Hippocampal formation (tissue), 2 donors: ENCODE measurements at regions not wholly inside any gene's neighbourhood (a gene's known extent, or its start where the extent isn't known, plus 50 kb on each side); places are given as distances from the start of the nearest gene placed in this dataset.
"Not testable (repeated sequence)": the region's sequence is repeated elsewhere in the genome, so short reads cannot be mapped to it uniquely, and the experiment has no call there.

Source experiments
- DNase-seq, 2 donors: peaks; one replicate each; lab custom pipeline; 2025; lab: John Stamatoyannopoulos, UW

DNA sequence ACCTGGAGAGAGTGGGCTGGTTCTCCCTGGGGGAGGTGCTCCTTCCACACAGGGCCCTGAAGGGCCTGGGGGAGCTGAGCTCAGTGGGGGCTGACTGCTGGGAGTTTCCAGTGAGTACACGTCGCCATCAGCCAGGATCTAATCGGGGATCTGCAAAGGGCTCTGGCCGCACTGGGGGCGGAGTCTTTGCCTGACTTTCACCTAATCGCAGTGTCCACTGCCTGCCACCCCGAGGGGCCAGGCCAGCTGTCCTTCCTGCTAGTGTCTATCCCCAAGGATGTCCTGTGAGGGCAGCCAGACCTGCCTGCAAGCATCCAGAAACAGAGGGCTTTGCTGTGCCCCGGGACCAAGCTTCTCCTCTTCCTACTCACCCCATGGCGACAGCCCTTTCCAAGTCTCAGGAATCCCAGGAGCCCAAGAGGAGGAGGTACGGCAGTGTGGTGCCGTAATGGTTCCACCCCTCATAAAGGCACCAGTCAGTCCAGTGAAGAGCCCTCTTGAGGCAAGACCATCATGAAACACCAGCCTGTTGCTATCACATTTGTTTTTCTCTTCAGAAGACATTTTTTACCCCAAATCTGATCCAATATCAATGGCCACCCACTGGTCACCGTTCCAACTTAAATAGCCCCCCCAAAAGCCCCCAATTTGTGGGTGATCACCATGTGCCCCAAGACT, 243.1 kb upstream of the ECI2 start:
- DNase-seq, result no peak

DNA sequence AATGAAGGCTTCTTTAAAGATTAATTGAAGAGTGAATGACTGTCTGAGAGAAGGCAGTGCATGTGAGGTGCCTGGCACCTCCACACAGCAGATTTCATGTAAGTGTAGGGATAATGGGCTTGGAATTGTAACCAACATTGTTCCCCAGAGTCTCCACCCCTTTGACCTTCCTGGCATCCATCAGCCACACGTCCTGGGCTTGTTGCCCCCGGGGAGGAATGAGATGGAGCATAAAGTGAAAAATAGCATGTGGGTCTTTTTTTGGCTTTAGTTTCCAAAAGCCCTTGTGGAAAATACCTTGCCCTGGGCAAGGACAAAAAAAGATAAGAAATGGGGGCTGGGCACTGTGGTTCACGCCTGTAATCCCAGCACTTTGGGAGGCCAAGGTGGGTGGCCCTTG, 242.2 kb upstream of the ECI2 start:
- no peak for DNase-seq

DNA sequence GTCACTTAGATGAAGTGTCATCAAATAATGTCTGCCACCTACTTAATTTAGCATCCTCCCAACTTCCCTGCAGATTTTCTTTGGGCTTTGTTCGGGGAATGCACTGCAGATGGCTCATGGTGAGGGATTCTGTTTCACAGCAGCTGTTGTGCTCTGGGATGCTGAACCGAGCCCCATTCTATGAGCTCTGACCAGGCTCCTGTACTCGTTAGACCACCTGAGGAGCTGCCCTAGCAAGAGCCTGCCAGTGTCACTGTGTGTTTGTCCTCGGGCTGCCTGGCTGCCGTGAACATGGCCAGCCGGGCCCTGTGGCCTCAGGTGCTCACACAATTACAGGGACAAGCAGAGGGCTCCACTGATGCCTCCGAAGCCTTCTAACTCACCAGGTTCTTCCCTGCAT, 238.8 kb upstream of the ECI2 start:
- DNase-seq, result no peak

DNA sequence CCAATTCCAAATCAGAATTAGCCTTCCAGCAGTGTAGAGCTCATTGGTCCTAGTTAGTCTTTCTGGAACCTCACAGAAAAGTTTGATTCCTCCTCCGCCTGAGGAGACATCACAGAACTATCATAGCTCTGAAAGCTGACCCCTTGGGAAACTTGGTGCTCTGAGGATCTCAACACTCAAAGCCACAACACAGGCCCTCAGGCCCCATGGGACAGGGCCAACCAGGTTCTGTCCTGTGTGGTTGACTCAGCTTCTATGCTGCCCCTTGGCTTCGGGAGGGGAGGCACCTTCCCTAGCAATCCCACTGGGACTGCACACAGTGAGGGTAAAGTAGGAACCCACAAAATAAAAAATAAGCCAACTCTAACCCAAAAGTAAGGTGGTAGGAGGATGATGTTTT, 237.5 kb upstream of the ECI2 start:
- no peak for DNase-seq

DNA sequence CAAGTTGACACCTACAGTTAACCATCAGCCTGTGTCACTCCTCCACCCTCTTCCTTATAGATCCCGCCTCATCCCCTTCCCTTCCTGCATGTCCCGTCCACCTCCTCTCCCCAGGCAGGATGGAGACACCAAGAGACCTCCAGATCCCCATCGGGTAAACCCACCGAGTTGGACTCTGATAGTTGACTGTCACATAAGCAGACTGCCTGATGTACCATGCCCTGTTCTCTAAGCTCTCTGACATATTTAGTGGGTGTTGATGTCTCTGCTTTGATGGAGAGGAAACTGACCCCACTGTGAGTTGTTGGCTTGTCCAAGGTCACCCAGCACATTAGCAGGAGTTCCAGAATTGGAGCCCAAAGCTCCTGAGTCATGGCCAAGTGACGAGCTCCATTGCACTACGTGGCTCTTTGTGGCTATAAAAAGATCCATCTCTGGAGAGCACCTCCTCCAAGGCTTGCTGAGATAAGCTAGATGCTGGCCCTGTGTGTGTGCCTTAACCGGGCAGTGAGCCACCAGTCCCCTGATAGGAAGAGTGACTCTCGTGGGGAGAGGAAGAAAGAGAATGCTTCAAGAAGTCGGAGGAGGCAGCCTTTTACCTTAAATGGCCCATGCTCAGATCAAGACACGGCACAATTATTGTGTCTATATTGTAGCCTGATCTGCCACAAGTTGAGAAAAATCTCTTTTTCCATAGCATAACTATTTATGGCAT, 236.0 kb upstream of the ECI2 start:
- no peak for DNase-seq

DNA sequence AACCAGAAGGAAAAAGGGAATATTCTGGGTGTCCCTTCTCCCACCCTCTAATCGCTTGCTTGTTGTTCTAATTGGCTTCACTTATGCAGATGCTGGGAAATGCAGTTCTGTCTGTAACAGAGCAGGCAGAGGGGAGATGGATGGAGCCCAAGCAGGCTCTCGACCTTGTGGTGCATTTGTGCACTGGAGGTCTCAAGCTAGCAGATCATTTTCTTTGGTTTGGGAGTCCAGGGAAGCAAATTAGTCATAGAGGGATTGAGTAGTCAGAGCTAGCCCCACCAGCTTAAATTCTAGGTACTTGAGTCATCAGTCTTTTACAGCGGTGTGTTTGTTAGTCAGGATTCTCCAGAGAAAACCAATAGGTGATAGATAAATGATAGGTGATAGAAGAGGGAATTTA, 234.7 kb upstream of the ECI2 start:
- no peak for DNase-seq

DNA sequence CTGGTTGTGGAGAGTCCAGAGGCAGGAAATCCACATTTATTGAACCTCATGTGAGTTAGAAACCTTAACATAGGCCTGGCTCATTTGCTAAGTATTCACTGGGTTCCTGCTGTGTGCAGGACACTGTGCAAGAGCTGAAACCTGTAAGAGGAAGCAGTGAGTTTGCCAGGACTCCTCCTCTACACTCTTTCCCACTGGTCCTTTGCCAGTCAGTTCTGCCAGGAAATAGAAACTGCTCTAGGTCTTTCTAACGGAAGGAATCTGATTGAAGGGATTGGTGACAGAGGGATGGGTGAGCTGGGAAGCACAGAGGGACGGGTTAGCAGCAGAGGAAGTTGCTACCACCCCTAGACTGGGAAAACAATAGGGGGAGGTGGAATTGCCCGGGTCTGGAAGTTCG, 234.2 kb upstream of the ECI2 start:
- DNase-seq, result no peak

DNA sequence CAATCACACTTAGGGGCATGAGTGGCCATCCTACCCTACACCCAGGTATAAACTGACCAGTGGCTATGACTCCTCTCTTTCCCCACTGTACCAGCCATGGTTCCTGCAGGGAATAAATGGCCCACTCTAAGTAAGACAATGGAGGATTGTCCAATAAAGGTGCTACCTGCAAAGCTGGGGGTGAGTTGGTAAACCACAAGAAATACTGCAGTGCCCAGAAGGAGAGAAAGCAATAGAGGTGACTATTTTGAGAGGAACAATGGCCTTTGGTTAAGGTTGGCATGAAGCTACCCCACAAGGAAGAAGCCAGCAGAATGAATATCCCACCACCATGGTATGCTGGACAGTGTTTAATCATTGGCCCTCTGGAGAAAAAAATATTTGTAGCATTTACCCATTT, 233.3 kb upstream of the ECI2 start:
- DNase-seq, result no peak

DNA sequence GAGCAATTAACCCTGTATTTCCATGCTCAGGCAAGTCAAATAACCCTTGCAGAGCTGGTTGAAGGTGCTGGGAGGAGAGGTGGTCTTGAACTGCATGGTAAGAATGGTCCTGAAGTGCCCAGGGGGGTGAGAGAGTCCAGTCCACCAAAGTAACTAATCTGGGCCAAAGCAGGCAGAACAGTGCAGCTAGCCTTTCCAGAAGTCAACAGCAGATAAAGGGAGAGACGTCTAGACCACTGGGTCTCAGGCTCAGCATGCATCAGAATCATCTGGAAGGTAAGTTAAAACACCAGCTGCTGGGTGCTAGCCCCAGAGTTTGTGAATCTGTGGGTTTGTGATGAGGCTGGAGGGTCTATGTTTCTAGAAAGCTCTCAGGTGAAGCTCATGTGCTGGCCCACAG, 232.3 kb upstream of the ECI2 start:
- DNase-seq, result no peak

DNA sequence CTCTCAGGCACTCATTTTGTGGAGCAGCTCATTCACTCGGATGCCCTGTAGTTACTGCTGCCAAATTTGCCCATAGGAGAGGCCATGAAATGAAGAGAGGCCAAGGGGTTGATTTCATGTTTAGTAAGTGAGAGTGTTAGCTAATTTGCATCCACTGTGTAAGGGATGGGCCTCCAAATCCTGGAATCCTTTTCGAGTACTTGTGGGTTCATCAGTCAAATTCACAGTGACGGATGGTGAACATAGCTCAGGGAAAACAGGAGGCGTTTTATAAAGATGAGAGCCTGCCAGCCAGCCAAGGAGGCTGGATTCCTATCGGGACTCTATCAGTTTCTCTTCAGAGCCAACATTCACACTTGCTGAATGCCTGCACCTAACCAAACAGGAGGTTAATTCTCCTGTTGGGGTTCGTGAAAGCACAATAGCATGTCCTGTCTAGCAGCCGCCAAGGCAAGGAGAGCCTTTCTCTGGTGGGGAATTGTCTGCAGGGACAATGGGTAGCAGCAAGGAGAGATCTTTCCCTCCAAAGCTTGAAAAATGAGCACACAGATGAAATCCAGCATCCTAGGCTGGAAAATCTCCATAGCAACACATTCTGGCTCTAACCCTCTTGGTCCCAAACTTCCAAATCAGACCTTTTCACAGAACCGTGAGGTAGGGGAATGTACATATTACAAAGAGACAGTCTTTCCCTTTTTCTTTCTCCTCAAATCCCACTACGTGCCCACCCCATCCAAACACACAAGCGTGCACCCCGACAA, 231.4 kb upstream of the ECI2 start:
- DNase-seq, result no peak

DNA sequence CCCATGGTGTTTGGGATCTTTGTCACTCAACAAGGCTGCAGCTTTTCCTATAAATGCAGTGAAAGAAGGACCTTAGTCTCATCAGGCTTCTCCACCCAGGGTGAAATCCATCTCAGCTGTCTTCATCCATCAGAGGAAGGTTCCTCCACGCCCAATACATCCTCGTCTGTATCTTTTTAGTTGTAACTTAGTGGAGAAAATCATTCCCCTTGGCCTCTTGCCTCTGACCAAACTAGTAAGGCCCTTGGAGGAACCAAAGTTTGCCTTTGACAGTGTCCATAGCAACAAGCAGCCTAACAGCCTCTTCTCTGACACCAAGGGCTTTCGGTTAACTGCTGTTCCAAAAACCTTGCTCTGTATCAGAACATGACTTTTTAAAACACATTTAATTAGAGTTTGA, 230.3 kb upstream of the ECI2 start:
- no peak for DNase-seq

DNA sequence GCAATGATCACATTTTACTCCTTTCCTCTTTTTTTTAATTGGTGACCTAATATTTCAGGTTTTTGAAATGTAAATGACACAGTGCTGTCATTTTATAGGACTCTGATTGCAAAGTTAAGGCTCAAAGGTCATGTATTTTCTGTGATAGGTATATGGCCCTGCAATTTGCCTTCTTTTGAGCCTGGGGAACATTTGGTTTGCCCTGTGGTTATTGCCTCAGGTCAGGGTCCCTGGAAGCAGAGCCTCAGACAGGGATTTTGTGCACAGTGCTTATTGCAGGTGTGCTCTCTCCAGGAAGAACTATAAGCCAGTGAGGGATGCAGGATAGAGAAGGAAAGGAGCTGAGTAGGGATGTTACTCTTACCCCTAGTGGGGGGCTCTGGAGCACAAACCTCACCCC, 229.3 kb upstream of the ECI2 start:
- DNase-seq, result no peak

DNA sequence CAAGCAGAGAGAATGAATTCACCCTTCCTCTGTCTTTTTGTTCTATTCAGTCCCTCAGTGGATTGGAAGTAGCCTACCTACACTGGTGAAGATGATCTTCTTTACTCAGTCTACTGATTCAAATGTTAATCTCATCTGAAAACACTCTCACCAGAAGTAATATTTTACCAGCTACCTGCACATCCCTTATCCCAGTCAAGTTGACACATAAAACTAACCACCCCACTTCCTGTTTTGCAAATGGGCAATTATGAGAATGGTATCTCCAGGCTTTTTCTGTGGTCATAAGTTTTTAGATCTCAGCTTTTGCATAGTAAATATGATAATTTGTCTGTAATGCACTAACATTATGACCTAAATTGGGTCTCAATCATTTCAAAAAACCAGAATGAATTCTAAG, 228.8 kb upstream of the ECI2 start:
- no peak for DNase-seq

DNA sequence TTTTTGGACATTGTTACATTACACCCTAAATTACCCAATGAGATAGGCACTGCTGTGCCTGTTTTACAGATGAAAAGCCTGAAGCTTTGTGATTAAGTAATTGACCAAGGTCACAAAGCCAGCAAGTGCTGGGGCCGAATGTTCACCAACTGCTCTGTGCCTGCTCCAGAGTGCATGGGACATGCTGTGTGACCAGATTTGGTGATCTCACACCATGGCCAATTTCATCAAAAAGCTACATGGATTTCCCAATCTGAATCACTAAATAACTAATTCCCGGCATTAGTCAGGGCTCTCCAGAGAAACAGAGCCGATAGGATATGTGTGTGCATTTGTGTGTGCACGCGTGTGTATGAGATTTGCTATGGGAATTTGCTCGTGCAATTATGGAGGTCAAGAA, 228.3 kb upstream of the ECI2 start:
- DNase-seq, result no peak

DNA sequence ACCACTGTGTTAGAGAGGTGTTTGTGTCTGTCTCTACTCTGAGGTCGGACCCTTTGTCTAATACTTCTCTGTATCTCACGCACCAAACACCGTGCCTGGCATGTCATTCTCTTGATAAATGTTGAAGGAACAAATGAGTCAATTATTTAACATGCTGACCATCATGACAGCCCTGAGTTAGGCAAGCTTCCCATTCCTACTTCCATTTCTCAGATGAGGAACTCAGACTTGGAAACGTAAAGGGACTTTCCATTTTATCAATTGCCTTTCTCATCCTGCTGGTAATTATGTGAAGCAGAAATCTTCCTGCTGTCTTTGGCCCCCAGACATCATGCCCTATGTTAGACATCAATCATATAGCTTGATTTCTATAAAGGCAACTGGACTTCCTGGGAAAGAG, 227.0 kb upstream of the ECI2 start:
- DNase-seq, result no peak

DNA sequence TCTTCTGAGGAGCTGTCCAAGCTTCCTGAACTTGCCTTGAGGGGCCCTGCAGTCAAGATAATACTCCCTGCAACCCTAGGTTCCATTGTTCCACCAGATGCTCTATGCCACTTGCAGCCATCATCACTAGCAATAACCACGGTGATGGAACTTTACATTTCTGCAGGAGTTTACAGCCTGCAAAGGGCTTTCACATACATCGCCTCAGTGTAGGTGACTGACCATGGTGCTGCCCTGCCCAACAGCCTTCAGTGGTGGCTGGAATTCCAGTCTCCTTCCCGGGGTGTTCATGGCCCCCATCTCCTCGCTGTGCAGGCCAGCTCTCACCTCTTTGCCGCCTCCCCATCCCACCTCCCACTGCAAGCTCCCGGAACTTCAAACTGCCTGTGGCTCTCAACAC, 225.5 kb upstream of the ECI2 start:
- DNase-seq, result no peak

DNA sequence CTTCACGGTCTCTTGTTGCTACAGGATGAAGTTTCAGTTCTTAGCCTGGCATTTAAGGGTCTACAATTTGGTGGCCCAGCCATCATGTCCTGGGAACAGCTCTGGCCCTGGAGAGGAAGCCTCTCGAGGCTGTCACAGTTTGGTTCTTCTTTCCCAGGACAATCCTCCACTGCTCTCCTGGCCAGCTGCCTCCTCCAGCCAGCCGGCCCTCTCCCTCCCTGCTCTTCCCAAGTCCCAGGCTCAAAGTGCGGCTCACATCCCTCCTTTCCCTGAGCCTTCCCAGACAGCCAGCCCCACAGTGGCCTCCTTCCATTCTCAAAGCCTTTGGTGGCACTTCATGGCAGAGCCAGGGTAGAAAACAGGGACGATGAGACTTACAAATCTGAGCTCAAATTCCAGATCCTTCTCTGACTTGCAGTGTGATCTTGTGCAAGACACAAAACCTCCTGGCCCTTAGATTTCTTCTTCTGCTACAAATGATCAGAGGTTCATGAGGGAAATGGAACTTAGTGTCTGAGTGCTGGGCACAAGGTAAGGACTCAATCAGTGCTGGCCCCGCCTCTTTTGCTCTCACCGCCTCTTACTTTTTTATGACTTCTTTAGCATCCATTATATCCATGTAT, 223.8 kb upstream of the ECI2 start:
- no peak for DNase-seq

DNA sequence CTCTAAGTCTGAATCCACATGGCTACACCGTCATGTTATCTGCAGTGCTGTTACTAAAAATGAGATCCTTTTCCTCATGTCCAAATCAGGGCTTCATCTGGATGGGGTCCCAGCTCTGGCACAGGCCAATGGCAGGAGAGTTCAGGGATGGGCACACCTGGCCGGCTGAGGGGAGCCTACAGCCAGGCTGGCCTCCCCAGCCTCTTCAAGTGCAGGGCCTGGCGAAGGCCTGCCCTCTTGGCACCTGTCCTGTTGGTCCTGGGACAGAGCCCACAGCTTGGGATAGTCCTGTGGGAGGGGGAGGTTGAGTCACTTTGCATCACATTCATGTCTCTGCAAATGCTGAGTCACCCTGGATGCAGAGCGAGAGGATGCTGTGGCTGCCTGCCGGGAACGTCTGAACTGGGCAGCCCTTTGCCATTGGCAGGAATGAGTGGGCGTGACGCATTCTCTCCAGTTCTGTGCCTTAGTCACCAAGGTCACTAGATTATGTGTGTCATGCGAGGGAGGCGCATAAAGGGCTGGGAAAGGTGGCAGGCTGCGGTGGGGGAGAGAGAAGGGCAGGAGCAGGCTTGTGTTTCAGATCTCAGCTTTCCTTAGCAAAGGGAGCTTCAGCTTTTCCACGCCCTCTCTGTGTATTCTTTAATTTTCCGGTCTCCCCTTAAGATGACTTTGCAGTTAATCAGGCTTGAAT, 223.2 kb upstream of the ECI2 start:
- peak; percentile 68 to 69 for DNase-seq

DNA sequence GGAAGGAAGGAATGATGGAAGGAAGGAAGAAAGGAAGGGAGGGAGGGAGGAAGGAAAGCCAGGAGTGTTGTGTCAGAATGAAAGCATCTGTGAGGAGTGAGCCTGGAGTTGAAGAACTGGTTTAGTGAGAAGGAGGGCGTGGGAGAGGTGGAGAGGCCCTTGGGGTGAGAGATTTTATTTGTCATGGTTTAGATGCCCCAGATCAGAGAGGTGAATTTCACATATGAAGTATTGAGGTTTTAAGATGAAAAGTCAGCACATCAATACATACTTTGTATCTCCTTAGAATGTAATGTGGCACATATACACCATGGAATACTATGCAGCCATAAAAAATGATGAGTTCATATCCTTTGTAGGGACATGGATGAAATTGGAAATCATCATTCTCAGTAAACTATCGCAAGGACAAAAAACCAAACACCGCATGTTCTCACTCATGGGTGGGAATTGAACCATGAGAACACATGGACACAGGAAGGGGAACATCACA, 222.3 kb upstream of the ECI2 start:
- DNase-seq, result not testable (repeated sequence)

DNA sequence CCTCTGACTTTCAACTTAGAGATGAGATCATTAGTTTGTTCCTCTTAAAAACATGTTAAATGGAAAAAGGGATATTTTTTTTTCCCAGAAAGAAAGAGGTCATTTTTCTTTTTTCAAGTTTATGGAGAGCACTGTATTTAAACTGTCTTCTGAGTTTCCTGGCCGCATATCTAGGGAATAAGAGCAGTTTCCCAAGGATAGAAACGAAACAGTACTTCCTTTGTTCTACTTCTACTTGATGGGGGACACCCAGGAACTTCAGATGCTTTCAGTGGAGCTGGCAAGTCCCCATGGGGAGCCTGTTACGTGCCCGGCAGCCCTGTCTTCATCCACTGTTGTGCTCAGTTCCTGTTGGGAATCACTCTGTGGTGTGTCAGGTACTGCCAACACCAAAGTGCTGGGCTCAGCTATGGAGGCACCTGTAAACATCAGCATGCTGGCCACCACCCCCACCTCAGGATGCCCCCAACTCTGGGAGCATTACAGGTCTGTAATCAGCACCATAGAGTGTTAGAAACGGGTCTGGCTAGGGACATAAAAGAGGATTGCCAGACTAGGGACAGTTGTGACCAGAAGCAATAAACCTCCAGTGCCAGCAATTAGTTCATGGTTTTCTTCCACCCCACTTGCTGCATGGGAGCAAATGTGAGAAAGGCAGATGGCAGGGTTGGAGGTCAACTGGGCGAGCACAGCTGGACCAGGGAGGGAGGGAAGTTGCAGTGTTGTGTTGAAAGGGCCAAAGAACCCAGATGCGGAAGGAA, 221.7 kb upstream of the ECI2 start:
- no peak for DNase-seq

DNA sequence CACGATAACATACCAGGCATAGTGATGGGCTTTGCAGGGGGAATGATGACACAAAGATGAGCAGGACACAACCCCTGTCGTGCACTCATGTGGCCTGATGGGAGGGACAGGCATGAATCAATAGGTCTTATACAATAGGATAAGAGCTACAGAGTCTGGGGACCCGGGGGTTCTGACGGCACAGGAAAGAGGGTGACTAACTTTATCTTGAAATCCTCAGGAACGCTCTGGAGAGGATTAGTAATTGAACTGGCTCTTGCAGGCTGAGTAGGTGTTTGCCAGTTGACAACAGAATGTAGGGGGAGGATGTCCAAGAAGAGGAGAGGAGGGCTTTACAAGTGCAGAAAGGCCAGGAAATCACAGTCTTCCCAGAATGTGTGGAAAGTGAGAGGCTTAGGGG, 219.9 kb upstream of the ECI2 start:
- DNase-seq, result no peak
